ENCODE measurements at regions not wholly inside any gene's neighbourhood (a gene's known extent, or its start where the extent isn't known, plus 50 kb on each side); places are given as distances from the start of the nearest gene placed in this dataset.

DNA sequence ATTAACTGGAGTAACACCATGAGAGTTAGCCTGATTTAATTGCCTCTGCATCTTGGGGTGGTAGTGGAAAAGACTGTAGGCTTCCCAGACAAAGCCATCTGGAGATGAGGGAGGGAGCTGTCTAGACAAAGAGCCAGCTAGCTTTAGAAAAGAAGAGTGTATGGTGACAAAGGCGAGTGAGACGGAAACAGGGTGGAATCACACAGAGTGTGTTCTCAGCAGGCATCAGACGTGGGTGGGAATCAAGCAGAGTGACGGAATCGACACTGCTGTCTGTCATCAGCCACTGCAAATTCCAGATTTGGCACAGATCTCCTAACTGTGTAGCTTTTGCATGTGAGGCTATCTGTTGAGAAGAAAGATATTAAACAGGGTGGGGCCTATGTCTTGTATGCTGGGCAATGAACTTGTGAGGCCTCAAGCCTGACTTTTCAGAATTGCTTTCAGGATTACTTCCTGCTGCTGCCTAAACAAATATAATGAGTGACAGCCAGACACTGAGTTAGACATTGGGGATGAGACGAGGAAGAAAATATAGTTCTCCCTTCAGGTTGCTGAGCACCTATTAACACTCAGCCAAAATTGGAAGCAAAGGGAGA lies 236.5 kb upstream of the GRIP1 start:
- no peak for DNase-seq

DNA sequence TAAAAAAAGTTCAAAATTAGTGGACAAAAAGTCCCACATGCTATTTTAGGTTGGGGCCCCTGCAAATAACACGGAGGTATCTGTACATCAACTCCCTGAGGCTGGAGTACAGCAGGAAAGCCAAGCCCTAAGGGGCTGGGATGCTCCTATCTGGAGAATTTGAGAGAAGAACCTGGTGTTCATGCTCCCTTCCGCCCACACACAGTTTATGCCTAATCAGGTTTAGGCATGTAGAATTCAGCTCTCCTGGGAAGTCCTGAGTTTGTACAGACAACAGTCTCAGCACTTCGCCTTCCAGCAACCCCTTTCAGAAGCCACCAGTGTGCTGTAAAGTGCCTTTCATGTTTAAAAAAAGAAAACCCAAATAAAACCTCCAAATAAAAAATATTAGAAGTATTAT lies 237.3 kb upstream of the GRIP1 start:
- no peak for DNase-seq

DNA sequence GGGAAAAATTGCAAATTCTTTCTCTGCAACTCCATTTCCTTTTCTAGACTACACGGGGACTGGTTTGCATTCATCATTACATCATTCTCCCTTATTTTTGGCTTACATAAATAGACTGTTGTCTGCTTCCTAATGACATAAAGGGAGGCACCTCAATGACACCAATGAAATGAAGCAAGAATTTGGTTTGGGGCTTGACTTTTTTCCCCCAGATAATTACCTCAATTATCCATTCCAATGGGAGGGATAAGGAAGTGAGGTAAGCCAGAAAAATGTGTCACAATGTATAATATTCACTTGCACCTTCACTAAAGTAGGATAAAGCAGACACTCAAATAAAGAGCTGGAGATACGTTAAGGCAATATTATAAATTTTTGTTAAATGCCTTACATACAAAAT lies 240.6 kb upstream of the GRIP1 start:
- no peak for DNase-seq

DNA sequence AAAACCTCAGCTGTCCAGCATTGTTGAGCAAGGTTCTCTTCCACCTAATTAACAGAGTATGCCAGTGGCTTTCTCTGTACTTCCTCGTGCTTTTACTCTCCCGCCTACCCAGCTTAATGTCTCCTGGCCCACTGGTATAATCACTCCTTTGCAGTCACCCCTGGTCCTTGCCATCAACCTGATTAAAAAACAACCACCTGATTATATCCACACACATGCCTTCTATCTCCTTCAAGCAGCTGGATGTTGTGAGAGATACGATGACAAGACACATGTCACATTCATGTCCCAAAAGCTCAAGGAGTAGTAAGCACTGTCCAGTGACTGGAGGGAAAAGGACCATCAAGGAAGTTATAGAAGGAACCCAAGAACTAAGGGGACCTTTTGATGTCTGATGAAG lies 241.3 kb upstream of the GRIP1 start:
- no peak for DNase-seq

DNA sequence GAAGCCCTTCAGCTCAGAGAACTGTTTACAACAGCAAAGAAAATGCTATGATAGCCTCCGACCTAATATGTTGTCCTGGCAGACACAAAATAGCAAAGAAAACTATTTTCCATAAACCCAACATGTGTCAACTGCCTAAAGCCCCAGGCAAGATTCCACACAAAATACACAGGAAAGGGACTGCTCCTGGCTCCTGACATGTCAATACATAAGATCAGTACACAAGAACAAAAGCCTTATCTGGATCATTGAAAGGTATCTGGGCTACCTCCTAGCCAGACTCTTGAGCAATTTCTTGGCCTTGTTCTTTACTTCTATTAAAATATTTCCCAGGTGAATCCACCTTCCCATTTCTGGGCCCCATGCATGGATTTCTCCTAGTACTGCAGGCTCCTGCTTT lies 242.3 kb upstream of the GRIP1 start:
- no peak for DNase-seq

DNA sequence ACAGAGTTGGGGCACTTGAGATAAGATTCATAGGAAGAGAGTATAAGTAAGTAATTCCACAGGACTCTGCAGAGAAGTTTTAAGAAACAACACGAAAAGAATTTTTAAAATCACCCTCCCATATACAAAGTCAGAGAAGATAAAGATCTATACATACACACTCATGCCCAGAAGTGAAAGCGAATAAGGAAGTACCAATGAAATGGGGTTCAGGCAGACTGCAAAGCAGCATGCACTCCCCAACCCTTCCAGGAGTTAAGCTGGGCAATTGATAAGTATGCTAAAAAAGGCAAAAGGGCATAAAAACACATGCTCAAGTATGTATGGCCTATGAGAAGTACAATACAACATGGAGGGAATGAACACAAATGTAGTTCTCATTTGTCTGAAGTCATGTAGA lies 246.2 kb upstream of the GRIP1 start:
- DNase-seq: no peak

DNA sequence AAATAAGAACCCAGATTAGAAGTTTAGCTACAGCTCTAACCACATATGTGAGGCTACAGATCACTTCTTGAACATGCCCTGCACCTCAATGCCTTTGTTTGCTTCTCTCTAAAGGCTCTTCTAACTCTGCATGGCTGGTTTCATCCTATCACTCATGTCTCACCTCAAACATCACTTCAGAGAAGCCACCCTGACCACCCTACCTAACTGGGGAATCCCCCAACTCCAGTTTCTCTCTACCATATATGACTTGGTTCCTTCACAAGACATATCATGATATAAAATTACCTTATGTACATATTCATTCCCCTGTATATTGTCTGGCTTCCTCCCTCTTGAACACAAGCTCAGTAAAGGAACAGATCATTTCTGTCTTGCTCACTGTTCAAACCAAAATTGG lies 250.2 kb upstream of the GRIP1 start:
- DNase-seq: no peak

DNA sequence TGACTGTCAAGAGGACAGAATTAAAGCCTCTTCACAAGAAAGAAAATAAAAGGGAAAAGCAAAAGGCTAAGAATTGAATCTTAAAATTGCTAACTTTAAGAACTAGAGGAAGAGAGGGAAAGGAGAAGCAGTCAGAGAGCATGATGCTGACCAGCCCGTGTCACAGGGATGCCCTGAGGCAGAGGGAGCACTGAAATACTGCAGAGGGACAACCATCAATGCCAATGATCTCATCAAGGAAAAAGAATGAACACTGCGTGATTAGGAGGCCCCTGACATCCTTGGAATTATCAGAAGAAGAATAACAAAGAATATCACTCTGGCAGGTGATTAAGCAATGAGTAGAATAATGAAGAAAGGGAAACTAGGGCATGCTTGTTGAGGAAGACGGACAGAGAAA lies 252.2 kb upstream of the GRIP1 start:
- no peak for DNase-seq

DNA sequence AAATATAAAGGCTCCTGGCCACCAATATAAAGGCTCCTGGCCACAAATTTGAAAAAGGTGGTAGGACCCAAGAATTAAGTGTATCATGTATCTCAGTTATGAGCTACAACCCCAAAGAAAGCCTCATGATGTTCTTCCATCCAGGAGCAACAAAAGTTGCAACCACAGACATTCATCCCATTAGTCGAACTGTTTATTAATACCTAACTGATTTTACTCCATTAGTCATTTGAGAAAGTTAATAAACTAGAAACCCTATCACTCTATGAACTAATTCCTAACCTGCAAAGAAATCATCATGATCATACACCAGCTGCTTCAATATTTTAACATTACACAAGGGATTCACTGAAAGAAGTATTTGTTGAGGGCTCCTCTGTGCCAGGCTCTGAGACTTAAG lies 253.2 kb upstream of the GRIP1 start:
- no peak for DNase-seq

DNA sequence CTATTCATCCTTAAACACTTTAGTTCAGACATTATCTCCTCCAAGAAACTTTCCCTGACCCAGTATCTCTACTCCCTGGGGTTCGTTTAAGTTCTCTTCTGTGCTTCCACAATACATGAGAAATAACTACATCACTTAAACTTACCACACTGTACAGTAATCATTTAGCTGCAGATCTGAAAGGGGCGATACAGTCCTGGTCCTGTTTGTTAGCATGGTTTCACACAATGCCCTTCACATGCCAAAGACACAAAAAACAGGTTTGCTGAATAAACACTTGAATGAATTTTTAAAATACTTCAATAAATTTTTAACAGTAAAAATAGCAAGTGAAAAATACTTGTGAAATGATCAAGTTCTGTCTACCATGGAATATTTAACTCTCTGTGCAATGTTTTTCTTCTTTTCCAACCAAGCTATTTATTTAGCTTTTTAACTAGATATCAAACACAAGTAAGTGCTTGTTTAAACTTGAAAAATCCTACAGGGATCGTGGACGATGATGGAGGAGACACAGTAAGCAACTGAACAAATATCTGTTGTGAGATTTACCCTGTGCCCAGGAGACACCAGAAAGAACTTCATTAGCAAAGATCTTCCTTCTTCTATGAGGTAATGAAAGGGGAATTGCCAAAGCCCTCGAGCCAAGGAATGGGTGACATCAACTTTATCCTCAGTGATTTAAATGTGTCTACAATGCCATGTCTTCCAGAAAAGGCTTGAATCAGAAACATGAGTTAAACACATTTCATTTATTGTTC lies 255.6 kb upstream of the GRIP1 start:
- DNase-seq: no peak

DNA sequence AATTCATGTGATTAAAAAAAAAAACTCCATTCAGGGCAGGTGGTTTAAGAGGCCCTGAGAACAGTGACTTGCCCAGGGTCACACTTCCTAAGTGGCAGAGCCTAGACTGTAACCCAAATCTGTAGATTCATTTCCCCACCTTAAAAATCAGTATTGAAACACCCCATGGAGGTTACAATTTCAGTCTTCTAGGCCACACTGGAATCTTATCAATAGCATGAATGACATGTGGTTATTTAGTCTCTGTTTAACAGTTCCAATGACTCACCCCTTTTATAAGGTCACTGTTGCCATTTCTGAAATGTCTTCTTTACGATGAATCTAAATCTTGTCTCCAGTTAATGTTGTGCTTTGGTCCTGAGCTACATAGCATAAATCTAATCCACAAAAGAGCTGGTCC lies 262.3 kb upstream of the GRIP1 start:
- no peak for DNase-seq

DNA sequence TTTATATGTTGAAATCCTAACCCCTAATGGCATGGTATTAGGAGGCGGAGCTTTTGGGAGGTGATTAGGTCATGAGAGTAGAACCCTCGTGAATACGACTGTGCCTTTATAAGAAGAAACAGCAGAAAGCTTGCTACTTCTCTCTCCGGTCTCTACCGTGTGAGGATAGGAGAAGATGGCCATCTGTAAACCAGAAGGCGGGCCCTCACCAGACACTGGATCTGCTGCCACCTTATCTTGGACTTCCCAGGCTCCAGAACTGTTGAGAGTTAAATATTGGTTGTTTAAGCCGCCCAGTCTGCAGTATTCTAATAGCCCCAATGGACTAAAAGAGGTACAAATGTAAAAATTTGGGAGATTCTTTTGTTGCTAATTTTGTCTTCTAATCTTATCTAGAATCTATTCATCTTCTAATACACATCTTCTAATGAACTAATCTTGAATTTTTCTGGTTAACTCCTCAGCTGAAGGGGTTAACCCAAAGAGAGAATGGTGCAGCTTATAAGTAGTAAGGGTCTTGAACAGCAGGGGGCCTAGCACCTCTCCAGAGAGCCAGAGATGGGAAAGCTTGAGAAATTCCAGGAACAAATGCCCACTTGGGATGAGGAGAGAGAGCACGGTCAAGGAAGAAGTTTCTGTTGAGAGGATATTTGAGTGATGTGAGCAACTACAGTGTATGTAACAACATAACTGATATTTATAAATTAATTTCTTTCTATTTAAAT lies 264.0 kb upstream of the GRIP1 start:
- no peak for DNase-seq

DNA sequence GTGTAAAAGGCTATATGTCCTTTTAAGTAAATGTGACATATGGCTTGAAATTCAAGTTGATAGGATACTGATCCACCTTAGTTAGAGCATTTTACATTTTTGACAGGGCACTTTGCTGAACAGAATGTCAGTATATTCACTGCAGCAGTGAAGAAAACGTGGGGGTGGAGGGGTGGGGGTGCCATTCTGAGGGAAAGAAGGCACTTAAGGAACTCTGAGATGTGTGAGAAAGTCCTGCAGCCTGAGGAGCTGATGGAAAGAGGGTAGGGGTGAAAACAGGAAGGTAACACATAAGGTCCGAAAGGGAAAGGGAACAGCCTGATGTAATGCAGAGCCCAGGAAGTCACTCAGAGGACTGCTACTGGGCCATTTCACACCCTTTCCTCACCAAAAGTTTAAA lies 265.5 kb upstream of the GRIP1 start:
- peak in 2 of 4 experiments; percentile 13 to 17 for DNase-seq

DNA sequence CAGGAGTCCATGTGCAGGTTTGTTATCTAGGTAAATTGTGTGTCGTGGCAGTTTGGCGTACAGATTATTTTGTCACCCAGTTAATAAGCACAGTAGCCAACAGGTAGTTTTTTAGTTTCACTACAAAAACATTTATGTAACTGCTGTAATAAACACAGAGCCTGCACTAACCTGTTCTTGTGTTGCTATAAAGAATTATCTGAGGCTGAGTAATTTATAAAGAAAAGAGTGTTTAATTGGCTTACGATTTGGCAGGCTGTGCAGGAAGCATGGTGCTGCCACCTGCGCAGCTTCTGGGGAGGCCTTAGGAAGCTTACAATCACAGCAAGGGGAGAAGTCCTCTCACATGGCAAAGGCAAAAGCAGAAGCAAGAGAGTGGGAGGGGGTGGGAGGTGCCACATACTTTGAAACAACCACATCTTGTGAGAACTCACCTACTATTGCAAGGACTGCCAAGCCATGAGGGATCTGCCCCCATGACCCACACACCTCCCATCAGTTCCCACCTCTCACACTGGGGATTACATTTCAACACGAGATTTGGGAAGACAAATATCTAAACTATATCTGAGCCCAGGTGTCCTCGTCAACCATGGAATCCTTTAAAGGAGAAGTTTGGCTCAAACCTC lies 266.4 kb upstream of the GRIP1 start:
- DNase-seq: peak; percentile 5 to 11 (median 6)

DNA sequence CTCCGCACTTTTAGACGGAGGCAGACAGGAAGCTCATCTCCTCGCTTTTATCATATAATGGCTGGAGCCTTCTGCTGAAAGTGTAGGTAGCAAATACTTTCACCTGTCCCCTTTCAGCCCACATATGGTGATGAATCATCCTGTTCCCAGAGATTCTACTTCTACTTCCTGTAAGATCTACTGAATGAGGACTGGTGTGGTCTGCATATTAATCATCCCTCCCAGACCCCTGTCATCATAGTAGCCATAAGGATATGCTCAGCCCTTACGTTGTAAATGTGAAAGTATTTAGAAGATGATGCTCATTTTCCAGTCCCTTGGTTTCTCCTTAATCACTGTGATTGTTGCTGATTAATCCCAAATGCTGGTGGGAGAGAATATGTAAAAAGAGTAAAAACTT lies 268.2 kb upstream of the GRIP1 start:
- no peak for DNase-seq

DNA sequence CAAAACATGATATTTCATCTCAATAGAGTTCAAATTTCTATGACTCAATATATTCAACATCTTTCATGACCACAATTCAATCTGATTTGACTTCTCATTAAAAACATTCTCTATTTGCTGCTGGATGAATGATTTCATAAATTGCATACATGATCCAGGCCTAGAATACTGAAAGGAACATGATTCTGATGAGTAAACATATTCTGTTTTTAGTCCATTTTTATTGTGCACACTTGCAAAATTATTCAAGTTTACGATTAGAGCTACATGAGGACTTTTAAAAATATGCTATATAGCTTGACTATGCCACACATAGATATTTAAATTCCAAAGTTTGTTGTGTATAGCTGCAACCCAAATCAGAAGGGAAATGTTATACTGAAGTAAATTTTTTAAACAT lies 273.8 kb upstream of the GRIP1 start:
- no peak for DNase-seq

DNA sequence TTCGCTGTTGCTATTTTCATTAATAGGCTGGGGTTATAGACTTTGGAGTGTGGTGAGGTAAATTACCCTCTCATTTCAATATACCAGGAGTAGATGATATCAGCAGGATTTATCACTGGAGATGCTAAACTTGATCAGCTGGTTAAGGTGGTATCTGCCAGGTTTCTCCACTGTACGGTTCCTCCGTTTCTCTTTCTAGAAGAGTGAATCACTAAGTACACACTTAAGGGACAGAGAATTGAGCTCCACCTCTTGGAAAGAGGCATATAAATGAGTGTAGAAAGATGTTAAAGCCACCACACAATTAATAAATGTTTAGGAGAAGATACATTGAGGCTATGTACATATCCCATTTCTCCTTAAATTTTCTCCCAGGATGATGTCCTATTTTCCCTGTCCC lies 277.4 kb upstream of the GRIP1 start:
- no peak for DNase-seq

DNA sequence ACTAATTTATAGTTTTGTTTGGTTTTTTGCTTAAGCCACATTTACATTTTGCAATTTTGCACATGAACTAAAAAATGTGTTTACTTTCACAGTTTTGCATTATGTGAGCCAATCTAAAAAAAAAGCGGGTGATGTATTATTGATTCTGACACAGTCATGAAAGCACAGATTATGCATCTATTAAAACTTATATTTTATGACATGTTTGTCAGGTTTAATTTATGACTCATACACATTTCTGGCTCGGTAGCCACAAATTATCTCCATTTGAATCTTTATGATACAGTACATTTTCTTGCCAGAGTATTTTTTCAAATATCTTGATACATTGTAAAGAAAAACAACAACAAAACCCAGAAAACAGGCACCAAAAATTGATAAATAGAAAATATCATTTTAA lies 280.4 kb upstream of the GRIP1 start:
- no peak for DNase-seq

DNA sequence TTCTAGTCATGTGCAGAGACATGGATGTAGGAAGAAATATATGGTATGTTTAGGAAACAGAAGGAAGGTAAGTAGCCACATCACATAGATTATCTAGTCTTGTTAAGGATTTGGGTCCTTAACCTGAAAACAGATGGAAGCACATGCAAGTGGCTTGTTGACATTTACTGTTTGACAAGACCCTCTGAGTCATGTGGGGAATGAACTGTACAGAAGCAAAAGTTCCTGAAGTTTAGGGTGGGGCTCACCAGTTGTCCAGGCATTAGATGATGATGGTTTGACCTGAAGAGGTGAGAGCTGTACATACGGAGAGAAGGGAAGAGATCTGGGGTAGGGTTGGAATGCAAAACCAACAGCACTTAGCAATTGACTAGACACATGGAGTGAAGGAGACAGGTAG lies 281.1 kb upstream of the GRIP1 start:
- DNase-seq: no peak

DNA sequence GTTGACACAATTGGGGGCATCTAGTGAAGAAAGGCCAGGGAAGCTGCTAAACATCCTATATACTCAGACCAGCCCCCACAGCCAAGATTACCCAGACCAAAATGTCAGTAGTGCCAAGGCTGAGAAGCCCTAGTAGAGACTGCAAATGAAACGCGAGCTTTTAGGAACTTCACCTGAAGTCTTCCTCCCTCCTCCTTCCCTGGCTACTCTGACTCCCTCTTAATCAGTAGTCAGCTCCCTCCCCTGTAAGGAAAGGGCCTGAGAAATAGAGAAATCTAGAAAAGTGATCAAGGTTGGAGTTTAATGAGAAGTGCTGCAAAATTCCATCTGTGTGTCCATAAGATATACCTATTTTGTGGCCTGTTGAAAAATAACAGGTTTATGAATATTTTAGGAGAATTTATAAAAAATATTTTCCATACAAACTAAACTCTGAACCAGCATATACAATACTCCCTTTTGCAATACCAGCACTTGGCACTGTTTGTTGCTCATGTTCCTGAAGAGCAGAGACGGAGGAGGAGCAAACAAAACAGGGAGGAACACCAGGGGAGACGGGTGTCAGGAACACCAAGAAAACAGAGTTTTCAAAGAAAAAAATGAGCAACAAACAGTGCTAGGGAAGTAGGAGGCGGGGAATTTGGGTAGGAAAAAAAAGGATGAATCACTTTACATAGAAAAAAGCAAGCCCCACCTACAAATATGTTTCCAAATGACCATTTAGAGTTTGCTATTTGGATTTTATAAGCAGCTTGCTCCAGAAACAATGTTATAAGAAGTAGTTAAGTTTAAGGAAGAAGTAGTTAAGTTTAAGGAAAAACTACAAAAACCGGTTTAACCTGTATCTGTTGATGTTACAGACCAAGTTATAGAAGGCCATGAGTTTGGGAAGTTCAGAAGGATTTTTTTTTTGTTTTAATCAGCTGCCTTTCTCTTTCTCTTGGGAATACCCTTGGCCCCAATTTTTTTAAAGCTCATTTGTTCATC lies 282.1 kb upstream of the GRIP1 start:
- DNase-seq: peak in 3 of 4 experiments; percentile 13 to 38 (median 22)

DNA sequence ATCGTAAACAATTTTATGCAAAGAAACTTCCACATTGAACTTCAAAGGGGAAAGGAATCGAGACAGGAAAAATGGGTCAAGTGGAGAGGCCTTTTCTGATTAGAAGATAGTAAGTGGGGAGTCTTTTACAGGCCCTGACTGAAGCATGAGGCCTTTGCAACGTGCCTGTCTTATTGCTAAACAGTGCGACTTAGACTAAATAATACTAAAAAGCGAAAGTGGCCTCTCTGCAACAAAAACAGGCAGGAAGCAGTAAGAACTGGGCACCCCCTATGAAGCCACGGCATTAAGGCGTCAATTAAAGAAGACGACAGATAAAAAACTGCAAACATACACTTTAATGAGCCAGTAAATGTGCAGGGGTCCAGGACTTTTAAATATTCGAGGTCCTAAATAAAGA lies 283.4 kb upstream of the GRIP1 start:
- DNase-seq: peak; percentile 18 to 45 (median 31)

DNA sequence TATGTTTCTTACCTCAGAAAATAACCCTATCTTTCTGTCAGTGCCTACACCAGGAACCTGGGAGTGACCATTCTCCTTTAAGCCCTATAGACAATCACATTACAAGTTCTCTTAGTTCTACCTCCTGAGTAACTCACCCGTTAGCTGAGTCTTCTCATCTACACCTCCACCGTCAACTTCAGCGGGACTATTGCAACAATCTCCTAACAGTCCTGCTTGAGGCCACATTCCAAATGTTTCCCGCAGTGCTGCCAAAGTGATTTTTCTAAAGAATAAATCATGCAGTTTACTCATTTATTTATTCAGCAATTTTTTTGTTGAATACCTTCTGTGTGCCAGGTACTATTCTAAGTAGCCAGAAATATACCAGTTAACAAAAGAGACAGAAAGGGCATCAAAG lies 285.0 kb upstream of the GRIP1 start:
- no peak for DNase-seq

Data from suppressor macrophage (primary cell).